ENCODE measurements at regions not wholly inside any gene's neighbourhood (a gene's known extent, or its start where the extent isn't known, plus 50 kb on each side); places are given as distances from the start of the nearest gene placed in this dataset.

DNA sequence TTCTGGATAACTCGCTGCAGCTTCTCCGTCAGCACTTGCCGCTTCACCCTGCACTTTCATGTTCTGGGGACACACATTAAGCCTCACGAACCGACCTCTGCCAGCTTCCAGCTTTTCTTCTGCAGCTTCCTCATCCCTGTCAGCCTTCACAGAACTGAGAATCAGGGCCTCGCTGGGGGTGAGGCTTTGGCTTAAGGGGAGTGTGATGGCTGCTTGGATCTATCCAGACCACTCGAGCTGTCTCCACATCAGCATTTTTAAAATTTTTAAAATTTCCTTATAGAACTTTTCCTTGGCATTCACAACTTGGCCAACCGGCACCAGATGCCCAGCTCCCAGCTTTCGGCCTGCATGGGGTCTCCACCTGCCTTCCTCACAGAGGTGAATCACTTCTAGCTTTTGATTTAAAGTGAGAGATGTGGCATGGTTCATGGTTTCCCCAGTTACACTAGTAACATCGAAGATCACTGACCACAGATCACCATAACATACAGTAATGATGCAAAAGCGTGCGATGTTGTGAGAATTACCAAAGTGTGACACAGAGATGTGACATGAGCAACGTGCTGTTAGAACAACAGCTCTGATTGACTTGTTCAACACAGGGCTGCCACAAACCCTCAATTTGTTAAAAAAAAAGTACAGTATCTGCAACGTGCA lies 139.1 kb upstream of the C14orf180 start:
- TF ChIP-seq, protein P1, sequence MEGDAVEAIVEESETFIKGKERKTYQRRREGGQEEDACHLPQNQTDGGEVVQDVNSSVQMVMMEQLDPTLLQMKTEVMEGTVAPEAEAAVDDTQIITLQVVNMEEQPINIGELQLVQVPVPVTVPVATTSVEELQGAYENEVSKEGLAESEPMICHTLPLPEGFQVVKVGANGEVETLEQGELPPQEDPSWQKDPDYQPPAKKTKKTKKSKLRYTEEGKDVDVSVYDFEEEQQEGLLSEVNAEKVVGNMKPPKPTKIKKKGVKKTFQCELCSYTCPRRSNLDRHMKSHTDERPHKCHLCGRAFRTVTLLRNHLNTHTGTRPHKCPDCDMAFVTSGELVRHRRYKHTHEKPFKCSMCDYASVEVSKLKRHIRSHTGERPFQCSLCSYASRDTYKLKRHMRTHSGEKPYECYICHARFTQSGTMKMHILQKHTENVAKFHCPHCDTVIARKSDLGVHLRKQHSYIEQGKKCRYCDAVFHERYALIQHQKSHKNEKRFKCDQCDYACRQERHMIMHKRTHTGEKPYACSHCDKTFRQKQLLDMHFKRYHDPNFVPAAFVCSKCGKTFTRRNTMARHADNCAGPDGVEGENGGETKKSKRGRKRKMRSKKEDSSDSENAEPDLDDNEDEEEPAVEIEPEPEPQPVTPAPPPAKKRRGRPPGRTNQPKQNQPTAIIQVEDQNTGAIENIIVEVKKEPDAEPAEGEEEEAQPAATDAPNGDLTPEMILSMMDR (IDR thresholded peaks at IDR 0.05; ENCODE audit: control insufficient read depth, extremely low read depth, insufficient read depth) = no peak

DNA sequence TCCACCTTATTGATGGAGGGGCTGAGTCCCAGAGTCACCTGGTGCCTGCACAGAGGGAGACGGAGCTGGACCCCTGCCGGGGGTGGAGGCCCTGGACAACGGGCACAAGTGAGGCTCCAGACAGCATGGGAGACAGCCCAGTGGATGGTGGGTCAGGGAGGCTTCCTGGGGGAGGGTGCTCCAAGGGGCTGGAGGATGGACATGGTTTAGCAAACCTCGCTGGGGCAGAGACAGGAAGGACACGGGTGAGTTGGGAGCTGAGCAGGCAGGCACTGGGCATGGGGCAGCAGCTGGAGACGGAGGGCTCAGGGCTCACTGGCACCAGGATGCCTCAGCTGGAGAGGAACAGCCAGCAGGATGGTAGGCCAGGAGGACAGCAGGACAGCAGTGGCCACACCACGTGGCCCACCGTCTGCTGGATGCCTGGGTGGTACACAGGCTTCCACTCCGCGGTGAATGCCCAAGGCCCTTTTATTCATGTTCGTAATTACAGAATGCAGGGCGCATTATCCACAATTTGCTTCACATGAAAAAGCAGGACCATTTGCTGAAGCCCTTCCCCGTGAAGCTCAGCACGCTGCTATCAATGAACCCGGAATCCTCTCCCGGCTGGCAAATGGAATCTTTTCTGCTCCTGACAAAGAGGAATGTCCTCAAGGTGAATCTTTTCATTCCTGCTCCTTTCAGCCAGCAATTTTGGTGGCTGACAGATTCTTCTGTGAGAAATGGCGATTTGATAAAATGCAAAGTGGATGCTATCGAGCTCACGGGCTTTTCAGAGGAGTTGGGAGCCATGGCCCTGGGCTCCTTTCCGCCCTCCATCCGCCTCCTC lies 138.1 kb upstream of the C14orf180 start:
- no peak overlapping the region for H3K4me3 ChIP-seq (ENCODE audit: low read depth, low read length)
- DNase-seq (ENCODE audit: low read depth) = no peak
- TF ChIP-seq, protein P1 (IDR thresholded peaks at IDR 0.05; ENCODE audit: control insufficient read depth, extremely low read depth, insufficient read depth) = no peak

More for the DNA sequence above, 139.1 kb upstream of the C14orf180 start:
- no peak overlapping the region for H3K4me3 ChIP-seq (ENCODE audit: low read depth, low read length)
- no peak for DNase-seq (ENCODE audit: low read depth)

DNA sequence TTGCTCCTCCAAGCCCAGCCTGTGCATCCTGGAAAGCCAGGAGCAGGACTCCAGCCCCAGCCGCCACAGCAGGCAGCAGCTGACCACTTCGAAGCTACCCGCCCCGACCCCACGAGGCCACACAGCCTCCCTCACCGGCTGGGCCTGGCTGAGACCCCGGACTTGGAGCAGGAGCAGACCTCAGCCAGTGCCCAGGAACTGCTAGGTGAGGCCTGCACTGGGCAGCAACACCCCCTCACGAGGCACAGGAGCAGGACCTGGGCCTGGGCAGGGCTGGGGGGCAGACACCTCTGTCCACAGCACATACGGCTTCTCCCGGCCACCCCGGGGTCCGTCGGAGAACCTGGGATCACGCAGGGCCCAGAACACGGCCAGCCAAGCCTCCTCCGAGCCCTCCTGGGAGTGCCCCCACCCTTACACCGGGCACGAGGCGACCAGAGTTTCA lies 137.4 kb upstream of the C14orf180 start:
- DNase-seq (ENCODE audit: low read depth) = no peak
- no peak overlapping the region for H3K4me3 ChIP-seq (ENCODE audit: low read depth, low read length)
- TF ChIP-seq, protein P1 (IDR thresholded peaks at IDR 0.05; ENCODE audit: control insufficient read depth, extremely low read depth, insufficient read depth) = no peak

DNA sequence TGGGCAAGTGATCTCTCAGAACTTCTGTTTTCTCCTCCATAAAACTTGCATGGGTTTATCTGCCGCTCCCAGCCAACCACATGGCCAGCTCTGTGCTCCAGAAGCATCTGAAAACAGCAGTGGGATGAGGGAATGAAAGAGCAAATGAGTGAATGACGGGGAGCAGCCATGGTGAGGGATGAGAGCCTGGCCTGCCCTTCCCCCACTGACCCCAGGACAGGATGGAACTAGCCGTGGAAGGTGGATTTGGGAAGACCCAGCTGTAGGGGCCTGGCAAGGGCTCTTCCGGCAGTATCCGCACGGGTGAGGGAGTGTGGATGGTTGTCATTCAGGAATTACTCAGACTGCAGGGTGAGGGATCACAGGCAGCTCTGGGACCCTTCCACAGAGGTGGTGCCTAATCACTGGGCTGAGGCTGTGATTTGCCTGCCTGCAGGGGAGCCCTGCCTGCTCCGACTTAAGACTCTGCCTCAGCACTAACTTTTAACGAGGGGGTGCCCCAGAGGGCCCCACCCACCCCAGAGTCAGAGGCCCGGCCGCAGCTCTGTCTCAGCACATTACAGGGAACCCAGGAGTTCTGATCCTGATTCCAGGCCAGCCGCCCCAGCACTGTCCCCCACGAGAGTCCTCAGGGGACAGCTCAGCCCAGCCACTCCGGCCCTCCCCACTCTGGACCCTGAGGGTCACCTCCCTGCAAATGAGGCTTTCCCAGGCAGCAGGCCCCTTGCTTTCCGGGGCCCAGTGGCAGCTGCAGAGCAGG lies 136.8 kb upstream of the C14orf180 start:
- no peak overlapping the region for H3K4me3 ChIP-seq (ENCODE audit: low read depth, low read length)
- no peak for DNase-seq (ENCODE audit: low read depth)
- TF ChIP-seq, protein P1 (IDR thresholded peaks at IDR 0.05; ENCODE audit: control insufficient read depth, extremely low read depth, insufficient read depth) = no peak

DNA sequence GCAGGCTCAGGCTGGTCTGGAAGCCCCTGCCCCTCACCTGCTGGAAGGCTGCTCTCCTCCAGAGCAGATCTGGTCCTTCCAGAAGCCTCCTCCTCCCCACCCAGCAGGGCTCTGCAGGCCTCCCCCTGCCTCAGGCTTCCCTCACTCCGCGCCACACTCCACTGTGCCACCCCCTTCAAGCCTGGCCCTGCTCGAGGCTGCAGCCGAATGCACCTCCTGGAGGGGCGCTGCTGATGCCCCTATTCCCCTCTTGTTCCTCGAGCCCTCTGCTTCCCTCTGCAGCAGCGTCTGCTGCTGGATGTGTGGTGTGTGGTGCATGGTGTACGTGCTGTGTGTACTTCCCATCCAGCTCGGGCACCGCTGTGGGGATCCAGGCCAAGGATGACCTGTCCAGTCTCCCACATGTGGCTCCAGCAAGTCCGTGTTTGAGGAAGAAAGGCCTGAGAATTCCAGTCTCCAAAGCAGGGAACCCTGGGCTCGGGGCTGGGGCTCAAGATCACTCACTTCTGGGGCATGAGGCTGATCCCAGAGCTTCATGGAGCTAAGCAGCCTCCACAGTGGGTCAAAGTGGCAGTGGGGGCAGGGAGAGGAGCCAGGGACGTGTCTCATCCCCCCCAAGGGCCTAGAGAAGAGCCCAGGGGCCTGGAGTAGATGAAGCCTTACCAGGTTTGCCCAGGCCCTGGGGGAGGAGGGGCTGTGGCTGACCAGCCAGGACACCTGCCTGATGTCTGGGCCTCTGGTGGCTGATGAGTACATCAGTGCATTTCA lies 136.0 kb upstream of the C14orf180 start:
- no peak overlapping the region for H3K4me3 ChIP-seq (ENCODE audit: low read depth, low read length)
- TF ChIP-seq, protein P1 (IDR thresholded peaks at IDR 0.05; ENCODE audit: control insufficient read depth, extremely low read depth, insufficient read depth) = no peak
- no peak for DNase-seq (ENCODE audit: low read depth)

Measured in LNCaP clone FGC (cell line).